Fibroblast of lung (primary cell): ENCODE measurements at regions not wholly inside any gene's neighbourhood (a gene's known extent, or its start where the extent isn't known, plus 50 kb on each side); places are given as distances from the start of the nearest gene placed in this dataset.

Experiments used
- CTCF ChIP-seq, 2 donors: IDR thresholded peaks in 1 of 2; conservative IDR thresholded peaks in 1 of 2; 1 replicate in 1 of 2; 2 replicates in 1 of 2; pipeline ENCODE4 v1.5.1; 2011 to 2012; ENCODE audit warnings: low read length in 2 of 2, control low read depth in 1 of 2, inconsistent platforms in 1 of 2, low read depth in 1 of 2, mild to moderate bottlenecking in 1 of 2
- EZH2 ChIP-seq: IDR thresholded peaks from 2 replicates; pipeline ENCODE4 v1.5.1; 2012; ENCODE audit warnings: low read length, control low read depth, mild to moderate bottlenecking; ENCODE audit errors: missing control alignments

GRCh38 chr1:234681065-234681464, 71.1 kb upstream of the IRF2BP2 start:
- TF ChIP-seq CTCF (conservative IDR thresholded peaks at IDR 0.05 in 1 of 2, IDR thresholded peaks at IDR 0.05 in 1 of 2; ENCODE audit: low read depth in 1 of 2, low read length in 2 of 2) = no peak
- TF ChIP-seq EZH2 = no peak
